ENCODE measurements at regions not wholly inside any gene's neighbourhood (a gene's known extent, or its start where the extent isn't known, plus 50 kb on each side); places are given as distances from the start of the nearest gene placed in this dataset.

- no peak for ATAC-seq
- Histone ChIP-seq H3K9me3 (no peaks in the 10 kb centered on the region), H3K27me3 (no peaks in the 10 kb centered on the region), H3K4me3 (no peak overlapping the region), H3K4me1 (no peaks in the 10 kb centered on the region), H3K27ac (no peak overlapping the region), H3K36me3 (no peaks in the 10 kb centered on the region)
- TF ChIP-seq POLR2AphosphoS5 (IDR thresholded peaks at IDR 0.05) (no peak), POLR2A (IDR thresholded peaks at IDR 0.05) (no peak), EP300 (IDR thresholded peaks at IDR 0.05) (no peak), CTCF (IDR thresholded peaks at IDR 0.05) (no peak)
- WGBS, 2 donors (ENCODE audit: low coverage in 1 of 2), result 88 to 96% methylated on average over 5 to 8 of the region's 13 CpGs
These were observed 89.4 kb upstream of the TNS3 start for GRCh38 chr7:47671358-47671757.

- no peak for ATAC-seq
- H3K27ac ChIP-seq, result no peak overlapping the region
- TF ChIP-seq POLR2AphosphoS5 (IDR thresholded peaks at IDR 0.05) (no peak), CTCF (IDR thresholded peaks at IDR 0.05) (no peak), POLR2A (IDR thresholded peaks at IDR 0.05) (no peak), EP300 (IDR thresholded peaks at IDR 0.05) (no peak)
- 72 to 78% methylated on average over 4 to 6 of the region's 6 CpGs for WGBS, 2 donors (ENCODE audit: low coverage in 1 of 2)
- no peaks in the 10 kb centered on the region for H3K27me3 ChIP-seq
- H3K4me3 ChIP-seq, result no peak overlapping the region
- no peaks in the 10 kb centered on the region for H3K36me3 ChIP-seq
- no peaks in the 10 kb centered on the region for H3K9me3 ChIP-seq
- H3K4me1 ChIP-seq, result no peaks in the 10 kb centered on the region
These were observed 88.8 kb upstream of the TNS3 start for GRCh38 chr7:47670729-47671128.

GRCh38 chr7:47669901-47670384 lies 88.0 kb upstream of the TNS3 start:
- Histone ChIP-seq H3K4me1 (no peaks in the 10 kb centered on the region), H3K9me3 (no peaks in the 10 kb centered on the region), H3K4me3 (no peak overlapping the region), H3K27me3 (no peaks in the 10 kb centered on the region), H3K36me3 (no peaks in the 10 kb centered on the region), H3K27ac (peak overlapping the region in 1 of 4 donors; percentile 23)
- no peak for ATAC-seq
- TF ChIP-seq POLR2AphosphoS5 (IDR thresholded peaks at IDR 0.05), result no peak
- 72 to 93% methylated on average over 7 of the region's 8 CpGs for WGBS, 2 donors (ENCODE audit: low coverage in 1 of 2)

DNA sequence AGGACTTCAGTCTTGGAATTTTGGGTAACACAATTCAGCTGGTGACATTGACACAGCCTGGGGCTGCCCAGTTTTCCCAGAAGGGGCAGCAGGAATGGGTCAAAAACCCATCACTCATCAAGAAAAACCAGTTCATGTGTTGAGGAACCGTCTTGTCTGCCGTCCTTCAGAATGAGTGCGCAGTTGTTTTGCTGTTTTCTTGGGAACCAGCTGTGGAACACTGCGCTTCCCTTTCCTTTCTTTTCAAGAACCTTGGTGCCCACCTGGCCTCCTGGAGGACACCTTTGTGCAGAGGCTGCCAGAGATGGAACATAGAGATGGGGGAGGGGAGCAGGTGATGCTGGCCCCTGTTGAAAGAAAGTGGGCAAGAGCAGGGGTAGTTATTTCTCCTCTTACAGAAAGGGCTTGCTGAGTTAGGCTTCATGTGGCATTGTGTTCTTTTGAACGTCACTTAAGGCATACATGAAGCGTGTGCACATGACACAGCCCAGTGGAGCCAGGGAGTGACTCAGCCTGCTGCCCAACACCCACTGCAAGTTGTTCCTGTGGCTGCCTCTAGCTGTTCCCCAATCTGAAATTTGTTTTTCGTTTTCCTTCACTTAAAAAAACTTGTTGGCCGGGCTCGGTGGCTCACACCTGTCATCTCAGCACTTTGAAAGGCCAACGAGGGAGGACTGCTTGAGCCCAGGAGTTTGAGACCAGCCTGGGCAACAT lies 87.4 kb upstream of the TNS3 start:
- no peaks in the 10 kb centered on the region for H3K9me3 ChIP-seq
- ATAC-seq, result peak; percentile 78
- 54 to 82% methylated on average over 6 to 10 of the region's 10 CpGs for WGBS, 2 donors (ENCODE audit: low coverage in 1 of 2)
- no peak overlapping the region for H3K4me3 ChIP-seq
- no peaks in the 10 kb centered on the region for H3K36me3 ChIP-seq
- H3K27me3 ChIP-seq, result no peaks in the 10 kb centered on the region
- H3K27ac ChIP-seq, result peak overlapping the region in 1 of 4 donors; percentile 32
- TF ChIP-seq CTCF (IDR thresholded peaks at IDR 0.05), result no peak
- peak; percentile 19 for TF ChIP-seq POLR2AphosphoS5 (IDR thresholded peaks at IDR 0.05)
- no peaks in the 10 kb centered on the region for H3K4me1 ChIP-seq

DNA sequence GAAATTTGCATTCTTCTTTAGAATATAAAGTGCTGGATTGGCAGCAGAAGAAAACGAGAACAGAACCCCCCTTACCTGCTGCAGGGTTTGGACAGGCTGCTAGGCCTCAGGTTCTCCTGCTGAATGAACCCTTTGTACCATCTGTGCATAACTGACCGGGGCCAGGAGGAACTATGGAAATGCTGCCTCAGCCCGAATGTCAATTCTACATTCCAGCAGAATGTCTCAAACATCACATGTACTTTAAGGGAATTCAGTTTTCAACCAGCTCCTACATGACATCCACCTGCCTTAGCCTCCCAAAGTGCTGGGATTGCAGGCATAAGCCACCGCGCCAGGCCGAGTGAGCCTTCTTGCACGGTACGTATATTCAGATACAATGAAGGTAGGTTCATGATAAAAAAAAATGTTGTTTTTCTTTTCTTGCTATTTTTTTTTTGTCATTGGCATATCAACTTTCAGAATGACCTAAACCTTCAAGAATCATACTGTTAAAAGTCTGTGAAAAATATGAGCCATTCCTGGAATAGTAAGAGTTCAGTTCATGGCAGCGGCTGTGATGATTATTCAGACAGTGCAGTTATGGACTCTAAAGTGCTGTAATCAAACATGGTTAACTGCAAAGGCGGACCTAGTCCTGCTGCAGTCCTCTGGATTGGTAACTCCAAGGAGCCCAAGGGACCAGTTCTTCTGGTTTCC lies 84.4 kb upstream of the TNS3 start:
- no peak for ATAC-seq
- Histone ChIP-seq H3K4me1 (no peaks in the 10 kb centered on the region), H3K4me3 (no peak overlapping the region), H3K36me3 (no peaks in the 10 kb centered on the region), H3K9me3 (no peaks in the 10 kb centered on the region), H3K27ac (no peak overlapping the region), H3K27me3 (no peaks in the 10 kb centered on the region)
- TF ChIP-seq CTCF (IDR thresholded peaks at IDR 0.05), result no peak
- no peak for TF ChIP-seq POLR2A (IDR thresholded peaks at IDR 0.05)
- no peak for TF ChIP-seq POLR2AphosphoS5 (IDR thresholded peaks at IDR 0.05)
- TF ChIP-seq EP300 (IDR thresholded peaks at IDR 0.05), result no peak
- 79 to 86% methylated on average over 9 to 10 of the region's 10 CpGs for WGBS, 2 donors (ENCODE audit: low coverage in 1 of 2)

All from gastroesophageal sphincter (tissue), 4 donors.